GM19240 (cell line): ENCODE measurements at regions not wholly inside any gene's neighbourhood (a gene's known extent, or its start where the extent isn't known, plus 50 kb on each side); places are given as distances from the start of the nearest gene placed in this dataset.

Experiments used
- DNase-seq: peaks from one replicate; pipeline ENCODE4 v3.0.0; 2011; ENCODE audit warnings: low spot score; ENCODE audit not compliant: insufficient read length

- no peak for DNase-seq
These were observed 181.1 kb upstream of the ARL4C start for GRCh38 chr2:234677758-234678538.

DNA sequence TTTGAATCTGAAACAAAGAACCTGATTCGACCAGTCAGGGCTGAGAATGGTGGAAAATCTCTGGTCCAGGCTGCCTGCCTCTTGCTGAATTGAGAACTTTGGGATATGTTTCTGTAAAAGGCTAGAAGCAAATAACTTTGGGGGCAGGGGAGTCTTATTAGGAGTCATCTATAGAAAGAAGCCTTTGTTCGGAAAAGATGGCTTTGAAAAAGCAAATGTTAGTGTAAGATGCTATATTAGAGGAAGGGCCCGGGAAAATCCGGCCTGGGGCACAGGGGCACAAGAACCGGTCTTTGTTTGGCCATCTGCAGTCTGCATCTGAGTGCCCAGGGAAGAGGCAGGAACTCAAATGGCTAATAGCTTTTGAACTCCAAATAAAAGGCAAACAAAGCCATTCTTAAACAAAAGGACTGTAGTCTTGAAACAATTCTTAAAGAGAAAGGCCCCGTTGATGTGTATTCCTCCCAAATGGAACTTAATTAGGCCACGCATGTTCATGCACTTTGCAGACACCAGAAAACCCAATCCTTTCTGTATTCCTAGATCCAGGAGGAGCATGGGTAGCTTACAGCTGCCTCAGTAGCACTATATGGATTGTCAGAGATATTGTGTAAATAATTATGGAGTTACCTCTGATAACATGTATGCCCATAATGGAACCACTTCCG lies 180.0 kb upstream of the ARL4C start:
- no peak for DNase-seq

- no peak for DNase-seq
These were observed 179.4 kb upstream of the ARL4C start for GRCh38 chr2:234676109-234676782.

DNA sequence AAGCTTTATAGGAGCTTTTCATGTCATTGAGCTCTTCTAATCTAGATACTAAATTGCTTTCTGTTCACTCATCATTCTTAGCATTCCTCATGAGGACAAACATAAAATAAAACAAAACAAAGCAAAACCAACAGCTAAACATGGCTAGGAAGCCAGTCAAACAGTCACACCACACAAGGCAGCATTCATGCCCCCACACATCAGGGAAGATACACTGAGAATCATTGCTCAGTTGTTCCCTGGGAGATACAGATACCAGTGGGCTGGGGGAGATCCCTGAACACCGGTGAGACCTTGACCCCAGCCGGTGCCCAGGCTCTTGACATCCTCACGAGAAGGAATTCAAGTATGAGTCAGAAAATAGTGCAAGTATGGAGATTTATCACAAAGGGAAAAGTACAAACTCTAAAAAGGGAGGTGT lies 177.9 kb upstream of the ARL4C start:
- no peak for DNase-seq

GRCh38 chr2:234673961-234674759 lies 177.3 kb upstream of the ARL4C start:
- no peak for DNase-seq

DNA sequence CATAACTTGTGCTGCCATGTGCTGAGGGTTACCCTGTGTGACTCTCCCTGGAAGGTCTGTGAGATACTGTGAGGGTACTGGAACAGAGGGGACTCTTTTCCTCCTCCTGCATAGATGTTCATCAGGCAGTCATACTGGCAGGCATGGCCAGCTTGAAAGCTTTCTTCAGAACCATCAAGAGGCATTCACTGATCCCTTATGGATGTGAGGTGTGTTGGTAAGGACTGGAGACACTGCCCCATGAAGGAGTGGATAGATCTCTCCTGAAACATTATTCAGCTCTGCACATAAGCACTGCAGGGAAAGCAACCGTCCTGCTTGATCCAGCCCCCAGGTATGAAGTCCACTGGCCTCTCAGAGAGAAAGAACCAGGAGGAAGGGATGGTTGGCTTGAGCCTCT lies 176.6 kb upstream of the ARL4C start:
- no peak for DNase-seq

- no peak for DNase-seq
These were observed 175.7 kb upstream of the ARL4C start for GRCh38 chr2:234672498-234673150.

GRCh38 chr2:234671716-234672115 lies 174.8 kb upstream of the ARL4C start:
- DNase-seq = no peak

GRCh38 chr2:234671231-234671630 lies 174.3 kb upstream of the ARL4C start:
- DNase-seq = no peak

GRCh38 chr2:234670806-234671205 lies 173.9 kb upstream of the ARL4C start:
- no peak for DNase-seq

- DNase-seq = no peak
These were observed 173.2 kb upstream of the ARL4C start for GRCh38 chr2:234670052-234670451.

DNA sequence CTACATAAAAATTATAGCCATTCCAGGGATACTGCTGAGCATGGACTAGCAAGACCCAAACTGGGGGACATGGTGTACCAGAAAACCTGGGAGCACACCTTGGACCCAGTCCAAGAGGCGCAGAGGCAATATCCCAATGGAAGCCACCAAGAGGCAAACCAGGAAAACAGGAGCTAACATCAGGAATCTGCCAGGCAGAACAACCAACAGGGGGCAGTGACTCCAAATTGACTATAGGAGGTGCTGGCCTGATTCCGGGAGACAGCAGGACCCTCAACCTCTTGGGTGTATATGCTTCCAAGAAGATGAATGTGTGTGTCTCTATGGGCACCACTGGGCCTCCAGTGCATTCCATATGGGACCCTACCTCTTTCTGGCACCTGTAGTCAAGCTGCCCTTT lies 172.7 kb upstream of the ARL4C start:
- no peak for DNase-seq

- DNase-seq = no peak
These were observed 172.1 kb upstream of the ARL4C start for GRCh38 chr2:234669001-234669400.

- DNase-seq = no peak
These were observed 170.0 kb upstream of the ARL4C start for GRCh38 chr2:234666911-234667310.

DNA sequence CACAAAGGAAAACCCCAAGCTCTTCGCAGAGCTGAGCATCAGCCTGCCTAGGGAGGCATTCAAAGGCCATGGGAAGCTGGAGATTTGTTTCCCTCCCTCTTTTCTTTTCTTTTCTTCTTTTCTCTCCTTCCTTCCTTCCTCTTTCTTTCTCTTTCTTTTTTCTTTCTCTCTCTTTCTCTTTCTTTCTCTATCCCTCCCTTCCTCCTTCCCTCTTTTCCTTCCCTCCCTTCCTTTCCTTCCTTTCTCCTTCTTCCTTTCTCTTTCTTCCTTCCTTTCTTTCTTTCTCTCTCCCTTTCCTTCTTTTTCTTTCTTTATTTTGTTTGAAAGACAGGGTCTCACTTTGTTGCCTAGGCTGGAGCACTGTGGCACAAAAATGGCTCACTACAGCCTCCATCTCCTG lies 168.4 kb upstream of the ARL4C start:
- DNase-seq = no peak

DNA sequence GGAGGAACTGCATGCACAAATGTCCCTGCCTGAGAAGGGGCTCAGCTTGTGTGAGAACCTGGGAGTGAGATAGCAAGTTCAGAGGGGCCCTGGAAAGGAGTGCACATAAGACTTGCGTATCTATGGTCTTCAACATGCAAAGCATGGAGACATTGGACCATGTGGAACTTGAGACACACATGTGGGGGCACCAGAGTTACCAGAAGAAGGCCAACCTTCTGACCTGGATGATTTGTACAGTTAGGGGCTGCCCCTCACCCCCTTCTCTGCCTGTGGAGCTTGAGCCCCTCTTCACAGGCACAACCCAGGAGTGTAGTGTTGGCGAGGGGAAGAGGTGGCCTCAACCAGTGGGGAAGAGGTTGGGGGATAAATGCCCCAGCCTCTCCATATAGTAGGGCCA lies 165.0 kb upstream of the ARL4C start:
- DNase-seq = no peak

GRCh38 chr2:234661175-234661574 lies 164.3 kb upstream of the ARL4C start:
- no peak for DNase-seq

DNA sequence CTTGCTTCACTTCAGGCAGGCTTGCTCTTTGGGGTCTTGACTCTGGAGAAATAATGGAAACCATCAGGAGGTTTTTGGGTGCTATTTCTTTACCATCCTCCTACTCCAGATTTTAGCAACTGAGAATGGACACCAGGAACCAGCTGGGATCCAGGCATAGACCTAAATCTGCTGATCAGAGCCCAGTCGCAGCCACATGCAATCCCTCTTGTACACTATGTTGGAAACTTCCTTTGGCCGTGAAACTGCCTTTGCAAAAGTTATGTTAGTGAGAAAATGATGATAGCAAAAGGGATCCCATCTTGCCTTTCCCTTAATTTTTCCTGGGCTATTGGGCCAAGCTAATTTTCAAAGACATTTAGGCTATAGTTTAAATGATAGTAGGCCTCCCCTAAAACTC lies 158.8 kb upstream of the ARL4C start:
- no peak for DNase-seq

DNA sequence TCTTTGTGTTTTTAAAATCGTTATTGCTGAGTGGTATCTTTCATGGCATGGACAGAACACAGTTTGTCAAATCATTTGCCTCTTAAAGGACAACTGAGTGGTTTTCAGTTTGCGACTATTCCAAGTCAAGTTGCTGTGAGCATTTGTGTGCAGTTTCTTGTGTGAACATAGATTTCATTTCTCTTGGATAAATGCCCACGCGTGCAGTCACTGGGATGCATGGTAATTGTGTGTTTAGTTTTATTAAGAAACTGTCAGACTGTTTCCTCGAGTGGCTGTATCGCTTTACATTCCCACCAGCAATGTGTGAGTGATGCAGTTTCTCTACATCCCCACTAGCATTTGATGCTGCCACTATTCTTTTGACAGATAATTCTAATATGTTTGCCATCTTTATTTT lies 154.0 kb upstream of the ARL4C start:
- no peak for DNase-seq

- DNase-seq = no peak
These were observed 153.1 kb upstream of the ARL4C start for GRCh38 chr2:234649951-234650350.

GRCh38 chr2:234643407-234643806 lies 146.5 kb upstream of the ARL4C start:
- DNase-seq = no peak
